ENCODE measurements at regions not wholly inside any gene's neighbourhood (a gene's known extent, or its start where the extent isn't known, plus 50 kb on each side); places are given as distances from the start of the nearest gene placed in this dataset.

- Histone ChIP-seq H3K27me3 (no peaks in the 10 kb centered on the region), H3K36me3 (no peaks in the 10 kb centered on the region), H3K4me1 (peaks cover 0 to 3% of the 10 kb centered on the region in 2 donors), H3K4me3 (no peak overlapping the region), H3K9me3 (no peaks in the 10 kb centered on the region), H3K27ac (no peak overlapping the region)
- in situ Hi-C loops (cut with MboI; ENCODE audit: low sequenced_read_pairs in 4 of 4), result no loop called here
- DNase-seq, result no peak
- no peak for ATAC-seq
- TF ChIP-seq POLR2A (IDR thresholded peaks at IDR 0.05), result no peak
- no peak for TF ChIP-seq CTCF (IDR thresholded peaks at IDR 0.05 in 4 of 5, conservative IDR thresholded peaks at IDR 0.05 in 1 of 5)
- intact Hi-C loops (cut with DNase I; ENCODE audit: low total_unique reads), result no loop called here
Measured at GRCh38 chr4:53672873-53673272, 81.6 kb upstream of the LNX1 start.

- Histone ChIP-seq H3K4me1 (peaks cover 0 to 2% of the 10 kb centered on the region in 2 donors), H3K9me3 (no peaks in the 10 kb centered on the region), H3K27ac (no peak overlapping the region), H3K27me3 (no peaks in the 10 kb centered on the region), H3K36me3 (no peaks in the 10 kb centered on the region), H3K4me3 (no peak overlapping the region)
- no peak for TF ChIP-seq CTCF (IDR thresholded peaks at IDR 0.05 in 4 of 5, conservative IDR thresholded peaks at IDR 0.05 in 1 of 5)
- TF ChIP-seq POLR2A (IDR thresholded peaks at IDR 0.05), result no peak
- no peak for DNase-seq
- ATAC-seq, result no peak
- intact Hi-C loops (cut with DNase I; ENCODE audit: low total_unique reads) (no loop called here), in situ Hi-C loops (cut with MboI; ENCODE audit: low sequenced_read_pairs in 4 of 4) (no loop called here)
Measured at GRCh38 chr4:53671757-53672156, 80.5 kb upstream of the LNX1 start.

- no peaks in the 10 kb centered on the region for H3K9me3 ChIP-seq
- no peak overlapping the region for H3K4me3 ChIP-seq
- no peaks in the 10 kb centered on the region for H3K27me3 ChIP-seq
- TF ChIP-seq CTCF (IDR thresholded peaks at IDR 0.05 in 4 of 5, conservative IDR thresholded peaks at IDR 0.05 in 1 of 5), result no peak
- no peak for TF ChIP-seq POLR2A (IDR thresholded peaks at IDR 0.05)
- in situ Hi-C loops (cut with MboI; ENCODE audit: low sequenced_read_pairs in 4 of 4) (no loop called here), intact Hi-C loops (cut with DNase I; ENCODE audit: low total_unique reads) (no loop called here)
- H3K27ac ChIP-seq, result no peak overlapping the region
- ATAC-seq (no peak), DNase-seq (no peak)
- no peaks in the 10 kb centered on the region for H3K4me1 ChIP-seq
- H3K36me3 ChIP-seq, result no peaks in the 10 kb centered on the region
Measured at GRCh38 chr4:53659737-53660136, 68.5 kb upstream of the LNX1 start.

GRCh38 chr4:53659112-53659511 is 67.8 kb upstream of the LNX1 start:
- no peak for TF ChIP-seq POLR2A (IDR thresholded peaks at IDR 0.05)
- no peak for TF ChIP-seq CTCF (IDR thresholded peaks at IDR 0.05 in 4 of 5, conservative IDR thresholded peaks at IDR 0.05 in 1 of 5)
- no peak for DNase-seq
- no peak overlapping the region for H3K4me3 ChIP-seq
- in situ Hi-C loops (cut with MboI; ENCODE audit: low sequenced_read_pairs in 4 of 4) (no loop called here), intact Hi-C loops (cut with DNase I; ENCODE audit: low total_unique reads) (no loop called here)
- H3K27ac ChIP-seq, result no peak overlapping the region
- no peaks in the 10 kb centered on the region for H3K9me3 ChIP-seq
- H3K36me3 ChIP-seq, result no peaks in the 10 kb centered on the region
- ATAC-seq, result no peak
- peaks cover 0 to 5% of the 10 kb centered on the region in 2 donors for H3K4me1 ChIP-seq
- no peaks in the 10 kb centered on the region for H3K27me3 ChIP-seq

- no peaks in the 10 kb centered on the region for H3K9me3 ChIP-seq
- no peak for ATAC-seq
- no peak for TF ChIP-seq CTCF (IDR thresholded peaks at IDR 0.05 in 4 of 5, conservative IDR thresholded peaks at IDR 0.05 in 1 of 5)
- TF ChIP-seq POLR2A (IDR thresholded peaks at IDR 0.05), result no peak
Measured at GRCh38 chr4:53658029-53658428, 66.7 kb upstream of the LNX1 start.

More at GRCh38 chr4:53658029-53658428, 66.7 kb upstream of the LNX1 start:
- H3K27ac ChIP-seq, result no peak overlapping the region
- peaks cover 0 to 16% of the 10 kb centered on the region in 2 donors for H3K4me1 ChIP-seq
- in situ Hi-C loops (cut with MboI; ENCODE audit: low sequenced_read_pairs in 4 of 4) (no loop called here), intact Hi-C loops (cut with DNase I; ENCODE audit: low total_unique reads) (no loop called here)
- no peaks in the 10 kb centered on the region for H3K27me3 ChIP-seq
- no peak for DNase-seq
- no peak overlapping the region for H3K4me3 ChIP-seq
- no peaks in the 10 kb centered on the region for H3K36me3 ChIP-seq

All from gastrocnemius medialis (tissue), 4 donors.